ENCODE measurements at regions not wholly inside any gene's neighbourhood (a gene's known extent, or its start where the extent isn't known, plus 50 kb on each side); places are given as distances from the start of the nearest gene placed in this dataset.

- intact Hi-C loops (cut with micrococcal nuclease): no loop called here
- no peaks in the 10 kb centered on the region for H3K36me3 ChIP-seq (replicated peaks in 1 of 2; ENCODE audit: control extremely low read depth in 1 of 2, control insufficient read depth in 1 of 2, extremely low read depth in 1 of 2, insufficient read depth in 2 of 2, low read length in 1 of 2)
- DNase-seq (no peak), ATAC-seq (ENCODE audit: low read depth) (no peak)
- no peaks in the 10 kb centered on the region for H3K79me2 ChIP-seq (ENCODE audit: control insufficient read depth, insufficient read depth, low read length)
- no peak overlapping the region for H3K27ac Mint-ChIP-seq
- no peak overlapping the region for H3K9ac ChIP-seq (ENCODE audit: low read length)
- POLR2A ChIA-PET: no interaction called here
- H3K27ac ChIP-seq (ENCODE audit: low read length in 2 of 2): no peak overlapping the region
- no peak for TF ChIP-seq CTCF (IDR thresholded peaks at IDR 0.05)
- no peak for TF ChIP-seq EZH2 (IDR thresholded peaks at IDR 0.05; ENCODE audit: borderline replicate concordance, insufficient read depth, low read depth, low read length, poor library complexity, severe bottlenecking)
- CTCF ChIA-PET: no interaction called here
- no peak overlapping the region for H3K4me2 ChIP-seq (replicated peaks; ENCODE audit: low read depth, low read length, poor library complexity, severe bottlenecking)
- H3K4me1 ChIP-seq (ENCODE audit: control insufficient read depth in 2 of 2, insufficient read depth in 2 of 2, low read length in 2 of 2): no peaks in the 10 kb centered on the region
- H3K9me3 Mint-ChIP-seq (ENCODE audit: insufficient read depth): peaks cover 2% of the 10 kb centered on the region
- H3K4me3 ChIP-seq (ENCODE audit: control extremely low read depth in 1 of 5, extremely low read depth in 1 of 5, insufficient read depth in 1 of 5, low read depth in 2 of 5, low read length in 4 of 5): no peak overlapping the region
- no peak overlapping the region for H2AFZ ChIP-seq (ENCODE audit: insufficient read depth, low read depth, low read length, poor library complexity, severe bottlenecking)
- H3K9me3 ChIP-seq (ENCODE audit: control extremely low read depth in 1 of 3, control insufficient read depth in 2 of 3, insufficient read depth in 1 of 3, low read length in 2 of 3): peaks cover 1 to 2% (median 2%) of the 10 kb centered on the region in 3 donors
- H3K27me3 ChIP-seq (replicated peaks in 1 of 4; ENCODE audit: control extremely low read depth in 1 of 4, control insufficient read depth in 3 of 4, insufficient read depth in 4 of 4, low read length in 3 of 4): no peaks in the 10 kb centered on the region
- no CpG with 5 or more reads among the region's 1 CpG for WGBS (ENCODE audit: insufficient coverage)
- H3K4me3 Mint-ChIP-seq: no peak overlapping the region
- H3K27me3 Mint-ChIP-seq: no peaks in the 10 kb centered on the region
- H4K20me1 ChIP-seq (ENCODE audit: control insufficient read depth, insufficient read depth, low read length, poor library complexity, severe bottlenecking): no peaks in the 10 kb centered on the region
- H3K4me1 Mint-ChIP-seq: no peaks in the 10 kb centered on the region
These were observed 68.0 kb upstream of the SLITRK1 start for GRCh38 chr13:83950293-83950692.

DNA sequence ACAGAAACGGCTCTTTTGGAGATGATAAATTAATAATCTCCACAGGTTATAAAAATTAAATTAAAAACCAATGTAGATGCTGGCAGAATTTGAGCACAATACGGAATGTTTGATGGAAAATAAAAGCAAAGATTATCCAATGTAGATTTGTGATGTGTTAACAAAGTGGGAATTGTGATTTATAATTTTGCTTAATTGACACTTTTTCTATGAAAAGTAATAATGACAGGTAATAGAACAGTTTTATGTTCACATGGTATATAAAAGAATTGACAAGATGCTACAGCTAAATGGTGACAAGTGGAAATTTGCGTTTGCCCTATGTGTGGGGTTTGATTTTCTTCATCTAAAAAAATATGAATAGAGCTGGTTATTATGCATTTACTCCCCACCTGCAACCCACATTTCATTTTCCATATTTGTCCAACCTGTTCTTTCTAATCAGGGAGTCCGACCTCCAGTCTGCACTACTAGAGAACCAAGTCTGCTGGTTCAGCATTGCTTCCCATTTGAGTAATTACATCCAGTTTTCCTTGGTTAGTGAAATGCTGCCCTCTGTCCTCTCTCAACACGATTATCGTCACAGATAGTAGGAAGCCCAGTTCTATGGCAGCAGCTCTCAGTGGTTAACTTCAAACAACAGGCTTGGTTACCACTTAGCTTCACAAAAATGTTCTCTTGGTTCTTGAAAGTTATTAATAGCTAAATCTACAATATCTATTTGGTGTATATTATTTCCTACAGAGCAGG, 61.4 kb upstream of the SLITRK1 start:
- no peaks in the 10 kb centered on the region for H3K4me1 Mint-ChIP-seq
- no peak overlapping the region for H3K4me3 ChIP-seq (ENCODE audit: control extremely low read depth in 1 of 5, extremely low read depth in 1 of 5, insufficient read depth in 1 of 5, low read depth in 2 of 5, low read length in 4 of 5)
- ATAC-seq (ENCODE audit: low read depth): no peak
- TF ChIP-seq EZH2 (IDR thresholded peaks at IDR 0.05; ENCODE audit: borderline replicate concordance, insufficient read depth, low read depth, low read length, poor library complexity, severe bottlenecking) (no peak), CTCF (IDR thresholded peaks at IDR 0.05) (no peak)
- no peaks in the 10 kb centered on the region for H3K36me3 ChIP-seq (replicated peaks in 1 of 2; ENCODE audit: control extremely low read depth in 1 of 2, control insufficient read depth in 1 of 2, extremely low read depth in 1 of 2, insufficient read depth in 2 of 2, low read length in 1 of 2)
- no peaks in the 10 kb centered on the region for H3K27me3 Mint-ChIP-seq
- ChIA-PET POLR2A (no interaction called here), CTCF (no interaction called here)
- H3K4me3 Mint-ChIP-seq: no peak overlapping the region
- 77% methylated on average over 3 of the region's 6 CpGs for WGBS (ENCODE audit: insufficient coverage)
- intact Hi-C loops (cut with micrococcal nuclease): no loop called here
- no peak overlapping the region for H2AFZ ChIP-seq (ENCODE audit: insufficient read depth, low read depth, low read length, poor library complexity, severe bottlenecking)
- H3K9ac ChIP-seq (ENCODE audit: low read length): no peak overlapping the region
- no peak overlapping the region for H3K4me2 ChIP-seq (replicated peaks; ENCODE audit: low read depth, low read length, poor library complexity, severe bottlenecking)
- no peak overlapping the region for H3K27ac Mint-ChIP-seq
- H3K4me1 ChIP-seq (ENCODE audit: control insufficient read depth in 2 of 2, insufficient read depth in 2 of 2, low read length in 2 of 2): no peaks in the 10 kb centered on the region
- no peak overlapping the region for H3K27ac ChIP-seq (ENCODE audit: low read length in 2 of 2)
- no peaks in the 10 kb centered on the region for H3K79me2 ChIP-seq (ENCODE audit: control insufficient read depth, insufficient read depth, low read length)
- no peaks in the 10 kb centered on the region for H4K20me1 ChIP-seq (ENCODE audit: control insufficient read depth, insufficient read depth, low read length, poor library complexity, severe bottlenecking)
- DNase-seq: no peak
- peaks cover 0 to 1% (median 0%) of the 10 kb centered on the region in 3 donors for H3K9me3 ChIP-seq (ENCODE audit: control extremely low read depth in 1 of 3, control insufficient read depth in 2 of 3, insufficient read depth in 1 of 3, low read length in 2 of 3)
- H3K9me3 Mint-ChIP-seq (ENCODE audit: insufficient read depth): no peaks in the 10 kb centered on the region
- H3K27me3 ChIP-seq (replicated peaks in 1 of 4; ENCODE audit: control extremely low read depth in 1 of 4, control insufficient read depth in 3 of 4, insufficient read depth in 4 of 4, low read length in 3 of 4): no peaks in the 10 kb centered on the region

Measured in B cell (primary cell).